Jurkat, Clone E6-1 (cell line): ENCODE measurements at regions not wholly inside any gene's neighbourhood (a gene's known extent, or its start where the extent isn't known, plus 50 kb on each side); places are given as distances from the start of the nearest gene placed in this dataset.
"Not testable (repeated sequence)": the region's sequence is repeated elsewhere in the genome, so short reads cannot be mapped to it uniquely, and the experiment has no call there.

Experiments used
- DNase-seq: peaks from one replicate; pipeline ENCODE4 v3.0.0-alpha.2; 2011; ENCODE audit warnings: low read depth, low spot score
- H3K4me3 ChIP-seq: 2 replicates; pipeline ENCODE4 v1.5.1; 2011; ENCODE audit warnings: mild to moderate bottlenecking, low read length, control low read depth, moderate library complexity

- no peak for DNase-seq
- H3K4me3 ChIP-seq, result no peak overlapping the region
These were observed 248.2 kb upstream of the MAF start for GRCh38 chr16:79848719-79849118.

- no peak for DNase-seq
These were observed 247.0 kb upstream of the MAF start for GRCh38 chr16:79847569-79847968.

DNA sequence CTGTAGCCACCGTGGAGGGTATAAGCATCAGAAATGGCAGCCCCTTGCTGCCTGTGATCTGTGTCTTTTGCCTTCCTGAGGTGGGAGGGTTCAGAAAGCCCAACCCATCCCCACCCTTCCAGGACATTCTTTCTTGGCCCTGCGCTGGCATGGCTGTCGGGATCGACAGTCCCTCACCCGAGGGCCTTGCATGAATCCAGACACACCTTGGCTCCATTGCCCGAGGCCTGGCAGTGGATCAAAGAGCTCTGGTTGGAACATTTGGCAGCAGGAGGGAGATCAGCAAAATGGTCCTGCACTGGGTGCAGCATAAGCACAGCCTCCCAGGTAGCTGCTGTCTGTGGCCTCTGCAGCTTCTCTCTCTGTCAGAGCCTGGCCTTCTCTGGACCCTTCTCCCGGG lies 246.6 kb upstream of the MAF start:
- no peak overlapping the region for H3K4me3 ChIP-seq
- DNase-seq, result no peak

More at GRCh38 chr16:79847569-79847968, 247.0 kb upstream of the MAF start:
- H3K4me3 ChIP-seq, result no peak overlapping the region

- DNase-seq, result peak; percentile 82
- peak overlapping the region; percentile 47 for H3K4me3 ChIP-seq
These were observed 245.2 kb upstream of the MAF start for GRCh38 chr16:79845734-79846135.

GRCh38 chr16:79845033-79845733 lies 244.6 kb upstream of the MAF start:
- peak; percentile 87 for DNase-seq
- H3K4me3 ChIP-seq, result peak overlapping the region; percentile 47

- H3K4me3 ChIP-seq, result peak overlapping the region; percentile 47
- no peak for DNase-seq
These were observed 244.1 kb upstream of the MAF start for GRCh38 chr16:79844603-79845002.

GRCh38 chr16:79843631-79844043 lies 243.1 kb upstream of the MAF start:
- H3K4me3 ChIP-seq, result no peak overlapping the region
- DNase-seq, result no peak

DNA sequence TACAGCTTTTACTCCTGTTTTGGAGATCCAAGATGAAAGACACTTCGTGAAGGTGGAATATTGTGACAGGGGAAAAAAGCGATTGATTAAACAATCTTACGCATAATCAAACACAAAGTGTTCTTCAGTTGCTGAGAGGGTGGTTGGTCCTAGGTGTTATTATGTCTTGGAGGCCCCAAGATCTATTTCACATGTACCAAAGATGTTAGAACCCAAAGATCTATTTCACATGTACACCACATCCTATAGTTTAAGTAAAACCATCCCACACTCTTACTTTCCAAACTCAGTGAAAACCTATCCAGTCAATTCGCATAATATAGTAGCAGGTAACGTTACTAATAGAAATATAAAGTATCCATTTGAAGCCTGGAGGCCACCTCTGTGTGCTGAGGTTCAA lies 242.6 kb upstream of the MAF start:
- H3K4me3 ChIP-seq, result no peak overlapping the region
- no peak for DNase-seq

- no peak overlapping the region for H3K4me3 ChIP-seq
- DNase-seq, result no peak
These were observed 241.7 kb upstream of the MAF start for GRCh38 chr16:79842197-79842596.

DNA sequence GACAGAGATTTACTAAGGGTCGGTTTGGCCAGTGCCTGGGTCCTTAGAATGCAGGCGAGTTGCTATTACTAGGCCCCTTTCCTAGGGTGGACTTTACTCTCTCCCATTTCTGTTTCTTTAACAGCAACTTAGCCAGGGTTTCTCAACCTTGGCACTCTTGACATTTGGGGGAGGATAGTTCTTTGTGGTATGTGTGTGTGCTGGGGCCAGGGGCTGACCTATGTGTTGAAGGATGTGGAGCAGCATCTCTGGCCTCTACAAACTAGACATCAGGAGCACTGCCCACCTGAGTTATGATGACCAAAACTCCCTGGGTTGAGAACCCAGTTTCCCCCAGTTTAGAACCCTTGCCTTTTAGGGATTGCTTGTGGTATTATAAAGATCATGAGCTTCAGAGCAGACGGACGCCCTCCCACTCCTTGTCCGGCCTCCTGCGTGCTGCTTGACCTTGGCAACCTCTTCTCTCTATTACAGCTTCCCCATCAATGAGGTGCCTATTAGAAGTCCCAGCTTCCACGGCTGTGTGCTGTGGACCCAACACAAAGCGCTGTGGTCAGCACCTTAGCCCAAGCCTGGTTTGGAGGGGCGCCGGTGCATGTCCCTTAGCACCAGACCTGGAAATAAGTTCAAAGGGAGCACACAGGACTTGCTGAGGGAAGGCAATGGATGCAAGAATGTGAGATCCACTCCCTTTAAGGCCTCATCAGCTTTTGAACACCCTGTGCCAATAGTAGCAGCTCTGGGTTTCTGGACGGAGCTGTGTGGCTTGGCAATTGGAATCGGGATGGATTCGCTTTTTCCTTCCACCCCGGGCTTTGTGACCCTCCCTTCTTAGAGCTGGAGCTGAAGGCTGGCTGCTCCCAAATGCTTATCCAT lies 239.2 kb upstream of the MAF start:
- no peak for DNase-seq
- H3K4me3 ChIP-seq, result no peak overlapping the region

- H3K4me3 ChIP-seq, result no peak overlapping the region
- DNase-seq, result no peak
These were observed 238.1 kb upstream of the MAF start for GRCh38 chr16:79838496-79839259.

GRCh38 chr16:79836144-79836543 lies 235.6 kb upstream of the MAF start:
- no peak for DNase-seq
- no peak overlapping the region for H3K4me3 ChIP-seq

GRCh38 chr16:79835194-79835593 lies 234.7 kb upstream of the MAF start:
- H3K4me3 ChIP-seq, result no peak overlapping the region
- DNase-seq, result no peak

GRCh38 chr16:79834720-79835119 lies 234.2 kb upstream of the MAF start:
- no peak for DNase-seq
- H3K4me3 ChIP-seq, result no peak overlapping the region

GRCh38 chr16:79834003-79834402 lies 233.5 kb upstream of the MAF start:
- not testable (repeated sequence) for H3K4me3 ChIP-seq, DNase-seq

- no peak overlapping the region for H3K4me3 ChIP-seq
- DNase-seq, result no peak
These were observed 233.0 kb upstream of the MAF start for GRCh38 chr16:79833559-79833958.

GRCh38 chr16:79826732-79827475 lies 226.4 kb upstream of the MAF start:
- peak; percentile 42 for DNase-seq
- H3K4me3 ChIP-seq, result no peak overlapping the region

DNA sequence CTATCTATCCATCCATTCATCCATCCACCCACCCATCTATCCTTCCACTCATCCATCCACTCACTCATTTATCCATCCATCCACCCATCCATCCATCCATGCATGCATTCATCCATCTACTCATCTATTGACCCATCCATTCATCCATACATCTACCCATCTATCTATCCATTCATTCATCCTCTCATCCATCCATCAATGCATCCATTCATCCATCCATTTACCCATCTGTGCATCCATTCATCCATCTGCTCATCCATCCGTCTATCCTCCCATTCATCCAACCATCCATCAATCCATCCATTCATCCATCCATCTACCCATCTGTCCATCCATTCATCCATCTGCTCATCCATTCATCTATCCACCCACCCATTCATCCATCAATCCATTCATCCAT lies 224.5 kb upstream of the MAF start:
- H3K4me3 ChIP-seq, result no peak overlapping the region
- DNase-seq, result no peak

GRCh38 chr16:79823639-79824038 lies 223.1 kb upstream of the MAF start:
- H3K4me3 ChIP-seq, result no peak overlapping the region
- DNase-seq, result no peak
